OCI-LY1 (cell line): ENCODE measurements at regions not wholly inside any gene's neighbourhood (a gene's known extent, or its start where the extent isn't known, plus 50 kb on each side); places are given as distances from the start of the nearest gene placed in this dataset.

Experiments used
- EZH2 ChIP-seq: fragments of 200-600 bp; sonication (generic), shearing (Covaris generic); IDR thresholded peaks from 2 replicates; pipeline ENCODE4 v1.8.0; 2017; ENCODE audit warnings: borderline replicate concordance, mixed run types, mild to moderate bottlenecking, antibody characterized with exemption, low read length, moderate library complexity, mixed read lengths
- TF ChIP-seq, protein P1 (sequence below): fragments of 200-600 bp; sonication (generic), shearing (Covaris generic); IDR thresholded peaks from 2 replicates; pipeline ENCODE4 v1.5.1; 2017; ENCODE audit warnings: mild to moderate bottlenecking, antibody characterized with exemption, low read length, moderate library complexity, mixed read lengths

DNA sequence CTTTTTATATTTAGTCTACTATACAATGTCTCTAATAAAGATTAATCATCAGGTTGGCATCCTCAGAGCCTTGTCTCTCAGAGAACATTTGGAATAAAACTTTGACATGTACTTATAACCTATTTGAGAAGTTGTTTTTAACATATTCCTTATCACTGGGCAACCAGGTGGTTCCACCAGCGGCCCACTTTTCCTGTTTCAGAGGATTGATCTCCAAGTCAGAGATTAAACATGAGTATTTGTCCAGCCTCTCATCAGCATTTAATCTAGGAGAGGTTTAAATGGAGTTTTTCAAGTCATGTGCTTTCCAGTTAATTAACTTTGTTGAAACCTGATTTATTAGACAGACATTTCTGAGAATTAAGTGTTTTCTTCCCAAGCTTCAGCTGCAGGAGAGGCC is 345.5 kb downstream of the GRXCR1 start:
- TF ChIP-seq, protein P1, sequence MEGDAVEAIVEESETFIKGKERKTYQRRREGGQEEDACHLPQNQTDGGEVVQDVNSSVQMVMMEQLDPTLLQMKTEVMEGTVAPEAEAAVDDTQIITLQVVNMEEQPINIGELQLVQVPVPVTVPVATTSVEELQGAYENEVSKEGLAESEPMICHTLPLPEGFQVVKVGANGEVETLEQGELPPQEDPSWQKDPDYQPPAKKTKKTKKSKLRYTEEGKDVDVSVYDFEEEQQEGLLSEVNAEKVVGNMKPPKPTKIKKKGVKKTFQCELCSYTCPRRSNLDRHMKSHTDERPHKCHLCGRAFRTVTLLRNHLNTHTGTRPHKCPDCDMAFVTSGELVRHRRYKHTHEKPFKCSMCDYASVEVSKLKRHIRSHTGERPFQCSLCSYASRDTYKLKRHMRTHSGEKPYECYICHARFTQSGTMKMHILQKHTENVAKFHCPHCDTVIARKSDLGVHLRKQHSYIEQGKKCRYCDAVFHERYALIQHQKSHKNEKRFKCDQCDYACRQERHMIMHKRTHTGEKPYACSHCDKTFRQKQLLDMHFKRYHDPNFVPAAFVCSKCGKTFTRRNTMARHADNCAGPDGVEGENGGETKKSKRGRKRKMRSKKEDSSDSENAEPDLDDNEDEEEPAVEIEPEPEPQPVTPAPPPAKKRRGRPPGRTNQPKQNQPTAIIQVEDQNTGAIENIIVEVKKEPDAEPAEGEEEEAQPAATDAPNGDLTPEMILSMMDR = no peak
- TF ChIP-seq EZH2 = no peak
